ENCODE measurements at regions not wholly inside any gene's neighbourhood (a gene's known extent, or its start where the extent isn't known, plus 50 kb on each side); places are given as distances from the start of the nearest gene placed in this dataset.
"Not testable (repeated sequence)": the region's sequence is repeated elsewhere in the genome, so short reads cannot be mapped to it uniquely, and the experiment has no call there.

GRCh38 chr5:111975133-111975532, 218.1 kb upstream of the NREP start:
- no peak for DNase-seq

GRCh38 chr5:111973961-111974360, 217.0 kb upstream of the NREP start:
- DNase-seq, result no peak

DNA sequence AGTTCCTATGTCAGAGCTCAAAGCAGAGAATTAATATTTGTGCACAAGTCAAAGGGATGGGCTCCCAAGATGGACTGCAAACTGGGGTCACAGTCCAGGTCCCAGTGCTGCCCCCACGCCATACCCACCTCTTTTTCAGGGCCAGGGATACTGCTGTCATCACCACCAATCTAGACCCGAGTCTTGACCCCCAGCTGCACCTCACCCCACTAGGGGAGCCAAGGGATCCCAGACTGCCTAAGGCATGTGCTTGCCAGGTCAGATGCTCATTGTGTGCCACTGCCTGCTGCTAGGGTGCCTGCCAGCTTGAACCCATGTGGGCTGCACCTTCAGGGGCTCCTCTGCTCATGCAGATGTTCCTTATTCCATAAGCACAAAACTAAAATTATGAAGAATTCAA, 215.6 kb upstream of the NREP start:
- no peak for DNase-seq

- DNase-seq, result no peak
Measured at GRCh38 chr5:111972080-111972479, 215.1 kb upstream of the NREP start.

DNA sequence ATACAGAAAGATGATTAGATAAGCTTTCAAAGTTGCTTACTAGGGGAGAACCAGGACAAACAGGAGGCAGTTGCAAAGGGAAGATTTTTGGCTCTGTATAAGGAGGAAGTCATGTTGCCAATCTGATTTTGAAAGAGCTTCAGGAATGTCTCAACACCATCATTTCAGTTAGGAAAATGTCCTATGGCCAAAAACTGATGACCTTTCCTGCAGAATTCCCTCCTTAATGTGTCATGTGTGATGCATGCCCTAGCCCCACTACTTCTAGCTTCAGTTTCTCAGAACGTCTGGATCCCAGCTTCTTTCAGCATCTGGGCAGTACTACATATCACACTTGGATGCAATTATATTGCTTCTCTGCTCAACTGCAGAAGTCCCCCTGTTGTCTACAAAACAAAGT, 211.5 kb upstream of the NREP start:
- no peak for DNase-seq

DNA sequence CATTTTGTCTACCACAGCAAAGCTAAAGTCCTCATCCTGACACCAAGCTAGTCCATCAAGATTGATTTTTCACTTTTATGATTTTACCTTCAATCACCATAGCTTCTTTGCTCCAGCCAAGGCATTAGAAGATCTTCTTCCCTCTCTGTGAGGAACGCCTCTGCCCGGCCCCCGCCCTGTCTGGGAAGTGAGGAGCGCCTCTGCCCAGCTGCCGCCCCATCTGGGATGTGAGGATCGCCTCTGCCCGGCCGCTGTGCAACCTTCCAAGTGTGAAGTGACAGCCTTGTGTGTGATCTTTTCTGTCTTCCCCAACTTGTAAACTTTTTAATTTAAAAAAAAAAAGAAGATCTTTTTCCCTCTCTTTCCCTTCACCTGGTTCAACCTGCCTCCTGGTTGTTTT, 210.5 kb upstream of the NREP start:
- no peak for DNase-seq

GRCh38 chr5:111966290-111966689, 209.3 kb upstream of the NREP start:
- no peak for DNase-seq

DNA sequence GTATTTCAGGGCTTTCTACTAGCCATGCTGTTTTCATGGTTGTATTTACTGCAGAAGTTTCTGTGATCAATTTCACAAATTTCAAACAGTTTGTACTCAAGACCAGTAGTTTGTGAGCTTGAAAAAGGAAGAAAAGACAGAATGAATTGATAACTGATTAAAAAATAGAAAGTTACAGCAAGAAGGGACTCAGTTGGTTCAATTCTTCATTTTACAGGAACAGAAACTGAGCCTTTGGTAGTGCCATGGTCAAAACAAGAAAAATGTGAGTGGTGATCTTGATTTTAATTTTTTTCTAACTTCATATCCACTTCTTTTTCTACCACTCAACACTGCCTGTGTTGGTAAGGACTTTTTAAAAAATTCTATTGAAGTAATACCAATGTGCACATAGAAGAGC, 206.6 kb upstream of the NREP start:
- DNase-seq, result no peak

DNA sequence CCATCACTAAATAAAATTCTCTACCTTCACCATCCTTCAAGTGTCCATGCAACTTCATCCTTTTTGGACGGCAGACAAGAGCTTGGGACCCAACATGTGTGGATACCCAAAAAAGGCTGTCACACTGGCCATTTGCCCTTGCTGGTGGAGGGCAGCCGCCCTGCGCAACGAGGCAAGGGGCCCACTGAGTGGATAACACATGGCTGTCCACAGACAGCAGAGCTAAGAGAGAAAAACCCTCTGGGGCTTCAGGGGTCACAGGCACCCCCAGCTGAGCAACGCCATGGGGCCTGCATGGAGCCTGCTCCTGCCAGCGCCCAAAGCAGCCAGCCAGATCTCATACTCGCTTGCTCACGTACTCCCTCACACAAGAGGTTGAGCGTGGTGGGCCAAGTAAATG, 205.9 kb upstream of the NREP start:
- DNase-seq, result no peak

GRCh38 chr5:111961862-111962261, 204.9 kb upstream of the NREP start:
- DNase-seq, result no peak

DNA sequence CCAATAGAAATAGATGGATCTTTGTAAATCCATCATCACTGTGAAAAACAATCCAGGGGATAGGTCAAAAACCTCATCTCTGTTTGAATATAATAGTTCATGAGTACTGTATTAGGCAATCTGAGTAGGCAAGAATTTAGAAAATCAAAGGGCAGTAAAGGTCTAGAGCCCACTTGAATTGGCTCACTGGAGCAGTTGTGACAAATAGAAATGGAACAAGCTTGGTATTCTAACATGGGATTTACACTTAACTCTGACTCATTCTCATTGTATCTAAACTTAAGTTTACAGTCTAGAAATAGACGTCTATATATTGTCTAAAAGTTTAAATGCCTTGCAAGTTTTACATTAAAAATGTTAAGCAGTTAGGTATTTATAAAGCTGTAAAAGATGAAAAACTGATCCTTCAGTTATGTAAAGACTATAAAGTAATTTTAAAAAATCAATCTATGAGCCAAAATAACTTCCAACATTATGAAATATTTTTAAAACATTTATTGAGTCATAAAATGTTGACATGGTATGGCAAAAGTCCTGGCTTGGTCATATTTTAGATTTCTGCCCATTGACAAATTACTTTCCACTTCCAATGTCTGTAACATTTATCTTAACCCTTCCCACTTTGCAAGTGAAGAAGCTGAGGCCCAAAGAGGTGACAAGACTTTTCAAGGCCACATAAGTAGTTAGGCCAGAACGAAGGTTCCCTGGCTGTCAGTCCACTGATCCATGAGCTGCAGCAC, 203.7 kb upstream of the NREP start:
- no peak for DNase-seq

DNA sequence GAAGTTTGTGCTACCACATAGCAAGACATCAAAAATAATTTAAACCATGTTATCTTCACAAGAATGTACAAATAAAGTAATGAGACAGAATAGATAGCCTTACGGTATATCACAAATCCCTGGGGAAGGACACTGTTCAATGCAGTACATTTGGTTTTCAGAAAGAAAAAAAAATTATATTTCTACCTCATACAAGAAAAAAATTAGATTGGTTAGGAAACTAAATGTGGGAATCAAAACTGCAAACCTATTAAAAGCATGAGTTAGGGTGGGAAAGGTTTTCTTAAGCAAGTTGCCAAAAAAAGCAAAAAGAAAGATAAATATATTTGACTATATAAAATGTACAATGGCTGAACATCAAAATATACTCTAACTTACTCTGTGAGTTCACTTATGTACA, 201.9 kb upstream of the NREP start:
- no peak for DNase-seq

DNA sequence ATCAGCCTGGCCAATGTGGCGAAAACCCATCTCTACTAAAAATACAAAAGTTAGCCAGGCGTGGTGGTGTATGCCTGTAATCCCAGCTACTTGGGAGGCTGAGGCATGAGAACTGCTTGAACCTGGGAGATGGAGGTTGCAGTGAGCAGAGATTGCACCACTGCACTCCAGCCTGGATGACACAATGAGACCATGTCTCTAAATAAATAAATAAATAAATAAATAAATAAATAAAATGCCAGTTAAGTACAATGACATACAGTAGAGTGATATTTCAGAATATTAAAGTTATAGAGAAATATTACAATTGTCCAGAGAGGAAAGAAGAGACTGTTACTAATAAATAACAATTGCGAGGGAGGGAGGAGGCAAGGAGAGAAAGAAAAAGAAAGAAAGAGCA, 199.8 kb upstream of the NREP start:
- not testable (repeated sequence) for DNase-seq

DNA sequence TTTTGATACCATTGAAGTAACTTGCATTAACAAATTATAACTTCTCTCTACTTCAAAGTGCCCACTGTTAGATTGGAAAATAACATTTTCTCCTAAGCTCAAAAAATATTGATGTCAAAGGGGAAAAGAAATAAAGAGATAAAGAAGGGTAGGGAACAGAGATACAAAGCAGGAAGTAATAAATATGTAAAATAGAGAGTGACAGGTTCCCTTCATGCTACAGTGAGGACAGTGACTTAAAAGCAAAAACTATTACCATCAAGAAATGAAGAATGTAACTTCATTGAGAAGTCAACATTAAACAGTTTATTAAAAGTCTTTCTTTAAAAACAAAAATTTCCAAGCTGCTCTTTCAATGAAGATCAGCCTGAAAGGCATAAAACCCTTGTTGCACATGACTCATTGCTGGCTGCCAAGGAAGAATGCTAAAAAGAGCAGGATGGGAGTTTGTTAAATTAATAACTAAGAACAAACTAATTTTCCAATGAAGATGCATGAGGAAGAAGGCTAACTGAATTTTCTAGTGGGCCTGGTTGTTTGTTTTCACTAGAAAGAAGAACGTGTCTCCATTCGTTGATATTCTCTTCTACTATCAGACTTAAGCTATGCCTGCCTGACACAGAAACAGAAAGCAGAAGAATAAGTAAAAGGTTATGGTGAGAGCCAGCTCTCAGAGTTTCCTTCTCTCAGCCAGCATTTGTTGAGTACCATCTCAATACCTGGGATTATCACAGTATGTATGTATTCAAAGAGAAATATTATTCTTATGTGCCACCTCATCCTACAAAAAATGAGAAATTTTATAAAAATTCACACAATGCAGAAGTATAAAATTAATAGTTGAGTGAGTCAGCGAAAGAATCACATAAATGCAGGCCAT, 197.8 kb upstream of the NREP start:
- no peak for DNase-seq

GRCh38 chr5:111953351-111954127, 196.5 kb upstream of the NREP start:
- DNase-seq, result no peak

DNA sequence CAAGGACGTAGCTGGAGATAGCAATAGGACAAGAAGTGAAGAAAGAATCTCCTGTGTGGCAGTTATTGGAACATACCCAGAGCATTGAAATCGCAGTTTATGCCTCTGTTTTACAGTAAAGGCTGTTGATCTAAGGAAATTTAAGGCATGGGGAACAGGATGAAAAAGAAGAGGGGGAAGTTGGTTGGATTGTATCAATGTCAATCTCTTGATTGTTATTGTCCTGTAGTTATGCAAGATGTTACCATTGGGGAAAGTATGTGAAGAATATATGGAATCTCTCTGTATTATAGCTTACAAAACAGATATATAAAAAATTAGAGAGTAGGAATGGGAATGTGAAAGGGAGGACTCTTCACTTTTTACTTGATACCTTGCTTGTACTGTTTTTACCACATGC, 195.6 kb upstream of the NREP start:
- no peak for DNase-seq

GRCh38 chr5:111950660-111951059, 193.7 kb upstream of the NREP start:
- no peak for DNase-seq

- DNase-seq, result no peak
Measured at GRCh38 chr5:111948092-111948841, 191.3 kb upstream of the NREP start.

DNA sequence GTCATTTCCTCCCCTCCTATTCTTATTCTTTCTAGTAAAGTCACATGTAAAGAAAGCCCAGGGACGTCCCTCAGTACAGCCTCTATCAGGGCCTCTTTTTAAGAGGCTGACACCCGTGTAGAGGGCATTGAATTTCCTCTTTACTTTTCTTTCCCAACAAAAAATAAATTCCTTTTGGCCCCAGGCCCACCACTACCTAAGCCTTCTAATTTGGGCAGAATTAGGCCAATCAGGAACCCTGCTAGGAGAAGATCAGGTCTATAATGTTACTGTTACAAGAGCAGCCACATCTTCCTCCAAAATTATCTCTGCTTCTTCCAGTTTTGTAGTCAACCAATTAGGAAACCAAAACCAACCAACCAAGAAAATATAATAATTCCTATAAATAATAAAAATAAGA, 189.6 kb upstream of the NREP start:
- DNase-seq, result no peak

- DNase-seq, result no peak
Measured at GRCh38 chr5:111945535-111945934, 188.5 kb upstream of the NREP start.

GRCh38 chr5:111942661-111943401, 185.8 kb upstream of the NREP start:
- no peak for DNase-seq

- DNase-seq, result no peak
Measured at GRCh38 chr5:111942201-111942600, 185.2 kb upstream of the NREP start.
